Transverse colon (tissue), 4 donors: ENCODE measurements at regions not wholly inside any gene's neighbourhood (a gene's known extent, or its start where the extent isn't known, plus 50 kb on each side); places are given as distances from the start of the nearest gene placed in this dataset.

Experiments
- EP300 ChIP-seq: sonication (generic); formaldehyde crosslinking; IDR thresholded peaks from one replicate; pipeline ENCODE4 v1.6.1; 2017; ENCODE audit warnings: antibody characterized with exemption, low read depth
- POLR2A ChIP-seq: fragments of 450-650 bp; IDR thresholded peaks from one replicate; pipeline ENCODE4 v1.6.1; 2016; ENCODE audit warnings: antibody characterized with exemption, mild to moderate bottlenecking, moderate library complexity
- POLR2AphosphoS5 ChIP-seq, 3 donors: sonication (generic); formaldehyde crosslinking; IDR thresholded peaks; one replicate each; pipeline ENCODE4 v1.6.1; 2016; ENCODE audit warnings: antibody characterized with exemption in 3 of 3
- TF ChIP-seq, protein P1 (sequence below), 5 experiments: fragments of 200-600 bp in 3 of 5; fragments of 450-650 bp in 2 of 5; sonication (generic) in 3 of 5; IDR thresholded peaks; 1 replicate in 2 of 5; 2 replicates in 3 of 5; pipeline ENCODE4 v1.5.1; 2016 to 2017; ENCODE audit warnings: antibody characterized with exemption in 5 of 5, inconsistent platforms in 3 of 5, mild to moderate bottlenecking in 2 of 5, moderate library complexity in 1 of 5

DNA sequence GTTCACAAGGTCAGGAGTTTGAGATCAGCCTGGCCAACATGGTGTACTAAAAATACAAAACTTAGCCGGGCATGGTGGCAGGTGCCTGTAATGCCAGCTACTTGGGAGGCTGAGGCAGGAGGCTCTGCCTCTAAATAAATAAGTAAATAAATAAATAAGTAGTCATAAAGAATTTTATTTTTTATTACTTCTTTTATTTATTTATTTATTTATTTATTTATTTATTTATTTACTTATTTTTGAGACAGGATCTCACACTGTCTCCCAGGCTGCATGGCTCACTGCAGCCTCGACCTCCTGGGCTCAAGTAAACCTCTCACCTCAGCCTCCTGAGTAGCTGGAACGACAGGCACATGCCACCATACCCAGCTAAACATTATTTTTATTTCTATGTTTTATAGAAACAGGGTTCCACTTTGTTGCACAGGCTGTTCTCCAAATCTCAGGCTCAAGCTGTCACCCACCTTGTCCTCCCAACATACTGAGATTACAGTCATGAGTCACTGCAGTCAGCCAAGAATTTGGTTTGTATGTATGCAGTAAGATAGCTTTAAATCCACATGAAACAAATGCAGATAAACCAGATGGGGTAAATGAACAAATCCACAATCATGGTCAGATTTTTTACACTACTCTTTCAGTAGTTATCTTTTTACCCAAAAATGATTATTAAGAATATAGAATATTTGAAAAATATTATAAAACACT lies 523.3 kb upstream of the RGS18 start:
- TF ChIP-seq, protein P1, sequence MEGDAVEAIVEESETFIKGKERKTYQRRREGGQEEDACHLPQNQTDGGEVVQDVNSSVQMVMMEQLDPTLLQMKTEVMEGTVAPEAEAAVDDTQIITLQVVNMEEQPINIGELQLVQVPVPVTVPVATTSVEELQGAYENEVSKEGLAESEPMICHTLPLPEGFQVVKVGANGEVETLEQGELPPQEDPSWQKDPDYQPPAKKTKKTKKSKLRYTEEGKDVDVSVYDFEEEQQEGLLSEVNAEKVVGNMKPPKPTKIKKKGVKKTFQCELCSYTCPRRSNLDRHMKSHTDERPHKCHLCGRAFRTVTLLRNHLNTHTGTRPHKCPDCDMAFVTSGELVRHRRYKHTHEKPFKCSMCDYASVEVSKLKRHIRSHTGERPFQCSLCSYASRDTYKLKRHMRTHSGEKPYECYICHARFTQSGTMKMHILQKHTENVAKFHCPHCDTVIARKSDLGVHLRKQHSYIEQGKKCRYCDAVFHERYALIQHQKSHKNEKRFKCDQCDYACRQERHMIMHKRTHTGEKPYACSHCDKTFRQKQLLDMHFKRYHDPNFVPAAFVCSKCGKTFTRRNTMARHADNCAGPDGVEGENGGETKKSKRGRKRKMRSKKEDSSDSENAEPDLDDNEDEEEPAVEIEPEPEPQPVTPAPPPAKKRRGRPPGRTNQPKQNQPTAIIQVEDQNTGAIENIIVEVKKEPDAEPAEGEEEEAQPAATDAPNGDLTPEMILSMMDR (IDR thresholded peaks at IDR 0.05), result no peak
- TF ChIP-seq POLR2AphosphoS5 (IDR thresholded peaks at IDR 0.05), result no peak
- no peak for TF ChIP-seq POLR2A
- TF ChIP-seq EP300, result no peak
